Bronchial epithelial cell (primary cell): ENCODE measurements at regions not wholly inside any gene's neighbourhood (a gene's known extent, or its start where the extent isn't known, plus 50 kb on each side); places are given as distances from the start of the nearest gene placed in this dataset.

Experiments
- DNase-seq: peaks from one replicate; pipeline ENCODE4 v3.0.0-alpha.2; 2010; ENCODE audit warnings: low read depth
- FAIRE-seq: peaks from 2 replicates; lab custom pipeline; 2011; peaks lifted over from hg19 to GRCh38; lab: Jason Lieb, UNC
- H3K27me3 ChIP-seq: 2 replicates; pipeline ENCODE4 v1.5.1; 2011; ENCODE audit warnings: low read length; ENCODE audit not compliant: control insufficient read depth, insufficient read depth
- H3K36me3 ChIP-seq: 2 replicates; pipeline ENCODE4 v1.5.1; 2011; ENCODE audit warnings: low read length; ENCODE audit not compliant: control insufficient read depth, insufficient read depth
- H3K4me3 ChIP-seq: 2 replicates; pipeline ENCODE4 v1.5.1; 2011; ENCODE audit warnings: mild to moderate bottlenecking, low read depth, low read length, control low read depth
- TF ChIP-seq, protein P1 (sequence below): IDR thresholded peaks from 2 replicates; pipeline ENCODE4 v1.5.1; 2011; ENCODE audit warnings: mild to moderate bottlenecking, moderate library complexity, low read length, control low read depth, inconsistent platforms; ENCODE audit not compliant: insufficient read depth, severe bottlenecking

DNA sequence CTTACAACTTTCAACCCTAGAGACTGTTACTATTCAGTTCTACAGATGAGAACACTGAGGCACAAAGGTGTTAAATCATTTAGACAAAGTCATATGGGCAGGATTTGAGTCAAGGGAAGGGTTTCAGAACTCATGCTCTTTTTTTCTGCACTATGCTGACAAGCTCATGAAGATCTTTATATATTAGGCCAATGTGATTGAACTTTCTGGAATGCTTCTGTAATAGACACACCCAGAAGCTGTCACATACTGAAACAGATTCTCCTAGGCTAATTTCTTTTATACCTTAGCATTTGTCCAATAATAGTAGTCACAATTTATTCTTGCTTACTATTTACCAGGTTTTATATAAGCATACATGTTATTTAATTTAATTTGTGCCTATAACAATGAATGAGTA is 164.0 kb downstream of the ALG10B start:
- TF ChIP-seq, protein P1, sequence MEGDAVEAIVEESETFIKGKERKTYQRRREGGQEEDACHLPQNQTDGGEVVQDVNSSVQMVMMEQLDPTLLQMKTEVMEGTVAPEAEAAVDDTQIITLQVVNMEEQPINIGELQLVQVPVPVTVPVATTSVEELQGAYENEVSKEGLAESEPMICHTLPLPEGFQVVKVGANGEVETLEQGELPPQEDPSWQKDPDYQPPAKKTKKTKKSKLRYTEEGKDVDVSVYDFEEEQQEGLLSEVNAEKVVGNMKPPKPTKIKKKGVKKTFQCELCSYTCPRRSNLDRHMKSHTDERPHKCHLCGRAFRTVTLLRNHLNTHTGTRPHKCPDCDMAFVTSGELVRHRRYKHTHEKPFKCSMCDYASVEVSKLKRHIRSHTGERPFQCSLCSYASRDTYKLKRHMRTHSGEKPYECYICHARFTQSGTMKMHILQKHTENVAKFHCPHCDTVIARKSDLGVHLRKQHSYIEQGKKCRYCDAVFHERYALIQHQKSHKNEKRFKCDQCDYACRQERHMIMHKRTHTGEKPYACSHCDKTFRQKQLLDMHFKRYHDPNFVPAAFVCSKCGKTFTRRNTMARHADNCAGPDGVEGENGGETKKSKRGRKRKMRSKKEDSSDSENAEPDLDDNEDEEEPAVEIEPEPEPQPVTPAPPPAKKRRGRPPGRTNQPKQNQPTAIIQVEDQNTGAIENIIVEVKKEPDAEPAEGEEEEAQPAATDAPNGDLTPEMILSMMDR, result no peak
- FAIRE-seq (no peak), DNase-seq (peak; percentile 22)
- Histone ChIP-seq H3K36me3 (no peaks in the 10 kb centered on the region), H3K4me3 (no peak overlapping the region), H3K27me3 (no peaks in the 10 kb centered on the region)

DNA sequence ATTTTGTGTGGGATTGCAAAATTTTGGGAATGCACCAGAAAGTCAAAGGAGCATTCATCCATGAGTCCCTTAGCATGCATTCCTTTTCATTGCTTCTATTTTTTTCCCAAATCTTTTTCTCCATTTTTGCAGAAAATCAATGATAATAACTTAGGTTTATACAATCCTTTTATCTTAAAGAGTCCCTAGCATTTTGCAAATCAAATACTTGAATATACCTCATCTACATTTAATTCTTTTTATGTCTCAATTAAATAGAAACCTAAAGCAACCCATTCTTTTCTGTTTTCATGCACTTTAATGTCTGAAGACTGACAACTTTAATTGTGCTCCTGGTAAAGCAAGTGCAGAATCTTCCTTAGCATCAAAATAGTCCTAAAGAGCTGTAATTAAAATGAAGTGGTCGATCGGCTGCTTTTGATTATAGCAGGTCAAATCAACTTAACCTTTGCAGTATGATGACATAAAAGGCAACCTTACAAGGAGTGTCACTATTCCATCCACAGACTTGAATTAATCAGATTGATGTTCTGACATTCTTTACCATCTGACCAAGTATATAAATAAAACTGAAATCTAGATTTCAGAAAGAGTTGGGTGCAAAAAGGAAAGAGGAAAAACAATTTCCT is 168.4 kb downstream of the ALG10B start:
- no peak for FAIRE-seq
- Histone ChIP-seq H3K4me3 (no peak overlapping the region), H3K36me3 (no peaks in the 10 kb centered on the region), H3K27me3 (no peaks in the 10 kb centered on the region)
- TF ChIP-seq, protein P1, result no peak
- no peak for DNase-seq

DNA sequence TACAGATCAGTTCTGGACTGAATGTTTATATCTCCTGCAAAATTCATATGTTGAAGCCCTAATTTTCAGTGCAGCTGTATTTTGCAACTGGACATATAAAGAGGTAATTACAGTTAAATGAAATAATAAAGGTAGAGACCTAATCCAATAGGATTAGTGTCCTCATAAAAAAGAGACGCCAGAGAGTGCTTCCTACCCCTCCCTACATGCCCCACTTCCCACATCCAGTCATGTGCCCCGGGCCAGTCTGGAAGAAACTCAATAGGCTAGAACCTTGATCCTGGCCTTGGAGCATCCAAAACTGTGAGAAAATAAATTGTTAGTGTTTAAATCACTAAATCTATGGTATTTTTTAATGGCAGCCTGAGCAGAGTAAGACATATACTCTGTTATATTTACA is 172.3 kb downstream of the ALG10B start:
- Histone ChIP-seq H3K36me3 (no peaks in the 10 kb centered on the region), H3K4me3 (no peak overlapping the region), H3K27me3 (no peaks in the 10 kb centered on the region)
- TF ChIP-seq, protein P1, result no peak
- FAIRE-seq (no peak), DNase-seq (no peak)

DNA sequence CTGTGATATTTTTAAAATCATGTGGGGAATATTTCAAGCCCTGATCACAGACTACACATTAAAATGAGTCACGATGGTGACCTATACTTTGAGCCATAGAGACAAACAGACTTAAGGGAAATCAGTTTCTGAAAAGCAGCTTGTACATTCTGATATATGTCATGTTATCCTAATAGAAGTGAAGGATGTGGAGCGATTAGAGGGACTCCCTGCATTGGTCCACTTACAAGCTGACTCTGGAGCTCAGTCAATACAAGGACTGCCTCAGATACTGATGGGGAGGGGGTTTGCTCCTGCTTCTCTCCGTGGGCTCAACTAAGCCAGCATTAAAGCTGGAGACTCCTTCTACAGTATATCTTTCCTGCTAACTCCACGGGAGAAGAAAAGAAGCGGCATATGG is 173.5 kb downstream of the ALG10B start:
- DNase-seq (no peak), FAIRE-seq (no peak)
- H3K36me3 ChIP-seq, result no peaks in the 10 kb centered on the region
- H3K27me3 ChIP-seq, result no peaks in the 10 kb centered on the region
- TF ChIP-seq, protein P1, result no peak
- H3K4me3 ChIP-seq, result no peak overlapping the region

DNA sequence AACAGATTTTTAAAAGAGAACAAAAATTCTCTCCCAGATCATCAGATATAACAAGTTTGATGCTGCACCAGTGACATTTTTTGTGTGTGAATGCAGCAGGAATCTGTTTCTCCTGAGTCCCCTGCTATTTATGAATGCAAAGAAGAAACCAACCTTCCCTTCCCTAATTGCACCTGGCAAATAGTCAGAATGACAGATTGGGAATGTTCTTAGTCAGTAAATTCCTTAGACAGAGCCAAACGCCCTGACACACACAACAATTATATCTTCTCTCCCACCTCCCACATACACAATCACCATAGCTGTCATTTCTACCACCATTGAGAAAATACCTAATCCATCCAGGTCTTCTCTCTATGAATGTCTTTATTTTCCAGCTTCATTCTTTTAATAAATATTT is 174.4 kb downstream of the ALG10B start:
- TF ChIP-seq, protein P1, result no peak
- no peak for DNase-seq
- no peaks in the 10 kb centered on the region for H3K36me3 ChIP-seq
- FAIRE-seq, result no peak
- no peaks in the 10 kb centered on the region for H3K27me3 ChIP-seq
- no peak overlapping the region for H3K4me3 ChIP-seq

DNA sequence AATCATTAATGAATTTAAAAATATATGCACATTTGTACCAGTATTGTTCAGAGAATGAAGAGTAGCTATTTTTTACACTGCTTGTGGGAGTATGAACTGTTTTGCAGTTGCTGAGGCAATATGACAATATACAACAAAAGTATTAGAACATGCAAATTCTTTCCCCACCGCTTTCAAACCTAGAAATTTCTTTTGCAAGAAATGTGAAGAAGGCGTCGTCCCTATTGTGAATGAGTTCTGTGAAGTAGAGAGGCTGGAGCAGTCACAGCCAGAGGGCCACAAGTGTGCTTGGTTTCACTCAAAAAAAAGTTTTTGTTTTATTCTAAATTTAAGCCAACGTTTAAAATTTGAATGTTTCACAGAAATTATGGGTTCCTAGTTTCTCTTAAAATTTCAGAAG is 184.9 kb downstream of the ALG10B start:
- FAIRE-seq (no peak), DNase-seq (no peak)
- TF ChIP-seq, protein P1, result no peak
- no peaks in the 10 kb centered on the region for H3K27me3 ChIP-seq
- H3K36me3 ChIP-seq, result no peaks in the 10 kb centered on the region
- no peak overlapping the region for H3K4me3 ChIP-seq
